22Rv1 (cell line): ENCODE measurements at regions not wholly inside any gene's neighbourhood (a gene's known extent, or its start where the extent isn't known, plus 50 kb on each side); places are given as distances from the start of the nearest gene placed in this dataset.

ENCODE experiments used
- H3K27ac ChIP-seq: fragments of 450-650 bp; 2 replicates; pipeline ENCODE4 v1.5.1; 2017
- ZFX ChIP-seq: fragments of 450-650 bp; IDR thresholded peaks from 2 replicates; pipeline ENCODE4 v1.6.1; 2017; ENCODE audit warnings: antibody characterized with exemption, borderline replicate concordance
- TF ChIP-seq, protein P1 (sequence below): fragments of 450-650 bp; IDR thresholded peaks from 2 replicates; pipeline ENCODE4 v1.5.1; 2017; ENCODE audit warnings: mild to moderate bottlenecking

DNA sequence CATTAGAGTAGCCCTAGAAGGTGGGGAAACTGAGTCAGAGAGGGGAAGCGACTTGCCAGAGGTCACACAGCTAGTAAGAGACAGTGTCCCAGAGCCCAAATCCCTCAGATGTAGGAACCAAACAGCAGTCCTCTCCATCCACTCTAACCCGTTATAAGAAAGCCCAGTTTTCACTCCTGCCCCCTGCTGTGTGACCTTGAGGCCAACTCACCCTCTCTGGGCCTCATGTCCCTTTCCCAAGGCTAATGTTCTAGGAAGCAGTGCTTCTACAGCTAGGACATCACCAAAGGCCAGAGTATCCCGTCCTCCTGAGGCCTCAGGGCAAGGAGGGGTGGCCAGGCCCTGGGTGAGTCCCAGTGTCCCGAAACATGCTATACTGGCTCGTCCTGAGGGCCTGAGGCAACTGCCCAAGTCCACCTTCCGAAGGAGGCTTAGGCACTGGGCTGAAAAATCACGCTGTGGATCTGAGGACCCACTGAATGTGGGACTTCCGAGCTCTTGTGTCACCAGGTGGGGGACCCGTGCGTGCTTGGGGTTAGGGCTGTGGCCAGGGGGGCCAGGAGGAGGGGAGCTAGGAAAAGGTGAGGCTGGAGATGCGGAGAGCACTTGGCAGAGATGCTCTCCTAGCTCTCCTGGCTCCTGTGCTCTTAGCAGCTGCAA lies 109.2 kb upstream of the SLC6A11 start:
- no peak overlapping the region for H3K27ac ChIP-seq
- no peak for TF ChIP-seq ZFX
- TF ChIP-seq, protein P1, sequence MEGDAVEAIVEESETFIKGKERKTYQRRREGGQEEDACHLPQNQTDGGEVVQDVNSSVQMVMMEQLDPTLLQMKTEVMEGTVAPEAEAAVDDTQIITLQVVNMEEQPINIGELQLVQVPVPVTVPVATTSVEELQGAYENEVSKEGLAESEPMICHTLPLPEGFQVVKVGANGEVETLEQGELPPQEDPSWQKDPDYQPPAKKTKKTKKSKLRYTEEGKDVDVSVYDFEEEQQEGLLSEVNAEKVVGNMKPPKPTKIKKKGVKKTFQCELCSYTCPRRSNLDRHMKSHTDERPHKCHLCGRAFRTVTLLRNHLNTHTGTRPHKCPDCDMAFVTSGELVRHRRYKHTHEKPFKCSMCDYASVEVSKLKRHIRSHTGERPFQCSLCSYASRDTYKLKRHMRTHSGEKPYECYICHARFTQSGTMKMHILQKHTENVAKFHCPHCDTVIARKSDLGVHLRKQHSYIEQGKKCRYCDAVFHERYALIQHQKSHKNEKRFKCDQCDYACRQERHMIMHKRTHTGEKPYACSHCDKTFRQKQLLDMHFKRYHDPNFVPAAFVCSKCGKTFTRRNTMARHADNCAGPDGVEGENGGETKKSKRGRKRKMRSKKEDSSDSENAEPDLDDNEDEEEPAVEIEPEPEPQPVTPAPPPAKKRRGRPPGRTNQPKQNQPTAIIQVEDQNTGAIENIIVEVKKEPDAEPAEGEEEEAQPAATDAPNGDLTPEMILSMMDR, result no peak

DNA sequence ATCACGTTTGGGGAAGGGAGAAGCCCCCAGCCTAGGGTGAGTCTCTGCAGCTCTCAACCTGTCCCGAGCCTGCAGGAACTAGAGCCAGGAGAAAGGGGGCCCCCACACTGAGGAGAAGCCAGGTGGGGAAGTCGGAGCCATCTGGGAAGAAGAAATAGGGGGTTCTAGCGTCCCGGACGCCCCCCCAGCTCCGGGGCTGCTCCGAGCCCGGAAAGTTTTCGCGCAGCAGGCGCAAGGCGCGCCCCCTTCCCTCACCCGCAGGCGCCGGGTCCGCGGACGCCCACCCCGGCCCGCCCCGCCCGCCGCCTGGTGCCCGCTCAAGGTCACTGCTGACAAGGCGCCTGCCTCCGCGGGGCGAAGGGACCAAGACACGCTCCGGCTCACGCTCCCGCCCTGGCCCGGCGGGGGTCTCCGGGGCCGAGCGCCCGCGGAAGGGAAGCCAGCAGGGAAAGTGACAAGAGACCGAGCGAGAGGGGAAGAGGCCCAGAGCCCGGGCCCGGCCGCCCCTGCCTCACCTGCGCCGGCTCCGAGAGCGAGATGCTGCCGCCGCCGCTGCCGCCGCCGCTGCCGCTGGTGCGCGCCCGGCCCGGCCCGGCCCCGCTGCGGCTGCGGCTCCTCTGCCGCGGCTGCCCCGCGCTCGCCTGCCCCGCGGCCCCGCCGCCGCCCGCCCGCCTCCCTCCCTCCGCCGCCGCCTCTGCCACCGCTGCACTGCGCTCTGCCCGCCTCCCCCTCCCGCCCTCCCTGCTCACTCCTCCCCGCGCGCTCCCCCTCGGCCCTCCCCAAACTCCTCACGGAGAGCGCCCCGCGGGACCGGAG lies 108.4 kb upstream of the SLC6A11 start:
- H3K27ac ChIP-seq, result no peak overlapping the region
- TF ChIP-seq, protein P1, result peak; percentile 2
- no peak for TF ChIP-seq ZFX

DNA sequence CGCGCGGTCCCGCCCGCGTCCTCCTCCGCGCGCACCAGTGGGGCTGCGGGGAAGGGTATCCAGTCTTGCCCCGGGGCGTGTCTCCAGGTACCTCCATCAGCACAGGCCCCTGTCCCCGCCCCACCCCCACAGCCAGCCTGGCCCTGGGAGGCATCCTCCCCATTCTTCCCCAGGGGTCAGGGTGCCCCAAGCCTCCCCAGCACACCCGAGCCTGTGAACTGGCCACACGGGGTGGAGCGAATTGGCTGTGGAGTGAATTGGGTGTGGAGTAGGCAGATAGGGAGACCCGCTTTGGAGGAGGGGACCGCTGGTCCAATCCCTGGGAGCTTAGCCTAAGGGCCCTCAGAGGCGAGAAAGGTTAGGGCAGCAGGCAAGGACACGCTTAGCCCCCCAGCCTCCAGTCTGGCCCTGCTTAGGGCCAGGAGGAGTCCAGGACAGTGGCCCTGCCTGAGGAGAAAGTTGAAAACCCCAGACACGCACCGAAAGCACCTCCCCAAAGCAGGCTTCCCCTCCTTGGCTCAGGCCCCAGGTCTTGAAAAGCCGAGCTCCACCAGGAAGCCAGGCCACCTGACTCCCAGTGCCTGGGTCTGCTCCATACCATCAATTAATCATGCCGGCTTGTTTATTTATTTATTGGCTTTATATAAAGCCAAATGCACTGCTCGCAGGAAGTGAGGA lies 107.7 kb upstream of the SLC6A11 start:
- no peak overlapping the region for H3K27ac ChIP-seq
- TF ChIP-seq, protein P1, result no peak
- no peak for TF ChIP-seq ZFX

DNA sequence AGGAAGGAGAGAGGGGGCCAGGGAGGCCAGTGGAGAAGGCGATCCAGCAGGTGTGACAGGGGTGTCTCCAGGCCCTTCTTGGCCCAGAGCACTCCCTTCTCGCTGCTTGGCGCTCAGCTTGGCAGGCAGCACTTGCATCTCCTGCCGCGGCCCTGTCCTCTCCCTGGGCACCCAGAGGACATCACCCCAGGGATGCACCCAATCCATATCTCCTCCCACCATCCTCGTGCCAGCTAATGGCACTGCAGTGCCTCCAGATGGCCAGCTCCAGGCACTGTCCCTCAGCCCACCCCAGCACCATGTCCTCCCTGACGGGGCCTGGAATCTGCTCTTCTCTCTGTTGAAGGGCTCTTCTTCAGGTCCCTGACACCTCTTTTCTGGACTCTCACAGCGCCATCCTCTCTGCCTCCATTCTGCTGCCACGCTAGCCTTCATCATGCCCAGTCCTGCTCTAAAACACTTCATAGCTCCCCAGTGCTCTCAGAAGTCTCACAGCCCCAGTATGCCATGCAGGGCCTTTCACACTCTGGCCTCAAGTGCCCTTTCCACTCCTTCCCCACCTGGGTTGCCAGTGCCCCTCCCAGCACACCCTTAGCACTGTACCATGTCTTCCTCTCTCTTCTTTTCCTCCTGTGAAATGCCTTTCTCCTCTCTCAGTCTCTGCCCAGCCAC lies 106.8 kb upstream of the SLC6A11 start:
- no peak overlapping the region for H3K27ac ChIP-seq
- TF ChIP-seq, protein P1, result peak; percentile 14
- TF ChIP-seq ZFX, result no peak

DNA sequence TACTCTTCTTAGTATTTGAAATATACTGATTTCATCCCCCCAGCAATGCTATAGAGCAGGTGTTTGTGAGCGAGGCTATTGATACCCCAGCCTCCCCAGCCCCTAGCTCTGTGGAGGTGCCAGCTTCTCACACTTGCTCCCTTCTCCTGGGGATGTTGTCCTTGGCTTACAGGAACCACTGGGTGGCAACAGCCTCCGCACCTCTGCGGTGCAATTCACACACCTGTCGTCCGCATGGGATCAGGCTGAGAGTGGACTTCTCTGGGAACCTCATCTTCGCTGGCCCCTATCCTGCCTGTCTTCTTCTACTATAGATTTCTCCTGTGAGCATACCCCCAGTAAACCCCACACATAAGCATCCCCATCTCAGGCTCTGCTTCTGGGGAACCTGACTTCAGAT lies 103.9 kb upstream of the SLC6A11 start:
- no peak for TF ChIP-seq ZFX
- TF ChIP-seq, protein P1, result no peak

DNA sequence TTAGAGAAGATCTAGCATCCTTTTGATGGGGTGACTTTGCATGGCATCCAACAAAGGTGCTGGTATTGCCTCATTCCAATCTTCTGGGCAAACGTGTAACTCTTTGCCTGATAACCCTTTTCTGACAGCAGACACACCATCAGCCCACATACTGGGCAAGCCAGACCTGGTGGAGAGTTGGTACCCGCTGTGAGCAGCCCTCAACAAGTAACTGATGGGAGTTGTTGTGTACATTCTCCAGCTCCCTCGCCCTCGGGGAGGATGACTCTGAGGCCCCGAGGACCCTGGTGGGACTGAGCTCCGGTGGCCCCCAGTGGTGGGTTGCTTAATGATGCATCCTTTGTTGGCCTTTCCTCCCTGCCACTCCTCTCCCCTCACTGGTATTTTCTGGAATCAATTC lies 102.4 kb upstream of the SLC6A11 start:
- TF ChIP-seq, protein P1, result no peak
- no peak for TF ChIP-seq ZFX
- no peak overlapping the region for H3K27ac ChIP-seq

More for the DNA sequence above, 103.9 kb upstream of the SLC6A11 start:
- no peak overlapping the region for H3K27ac ChIP-seq
